HPDE6-E6E7 (cell line): ENCODE measurements at regions not wholly inside any gene's neighbourhood (a gene's known extent, or its start where the extent isn't known, plus 50 kb on each side); places are given as distances from the start of the nearest gene placed in this dataset.
A peak's percentile ranks its signal among the peaks of the same experiment; 100 is the strongest.

Experiments used
- DNase-seq: peaks from one replicate; pipeline ENCODE4 v3.0.0; 2011; ENCODE audit warnings: missing footprints; ENCODE audit errors: extremely low spot score

DNA sequence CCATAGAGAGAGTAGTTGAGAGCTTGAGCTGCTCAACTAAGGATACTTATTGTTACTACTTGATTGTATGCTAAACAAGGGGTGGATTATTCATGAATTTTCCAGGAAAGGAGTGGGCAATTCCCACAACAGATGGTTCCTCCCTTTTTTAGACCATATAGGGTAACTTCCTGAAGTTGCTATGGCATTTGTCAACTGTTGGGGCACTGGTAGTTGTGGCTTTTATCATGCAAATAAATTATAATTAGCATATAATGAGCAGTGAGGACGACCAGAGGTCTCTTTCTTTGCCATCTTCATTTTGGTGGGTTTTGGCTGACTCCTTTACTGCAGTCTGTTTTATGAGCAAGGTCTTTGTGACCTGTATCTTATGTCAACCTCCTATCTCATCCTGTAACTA lies 1403.5 kb upstream of the PABPC4L start:
- no peak for DNase-seq

DNA sequence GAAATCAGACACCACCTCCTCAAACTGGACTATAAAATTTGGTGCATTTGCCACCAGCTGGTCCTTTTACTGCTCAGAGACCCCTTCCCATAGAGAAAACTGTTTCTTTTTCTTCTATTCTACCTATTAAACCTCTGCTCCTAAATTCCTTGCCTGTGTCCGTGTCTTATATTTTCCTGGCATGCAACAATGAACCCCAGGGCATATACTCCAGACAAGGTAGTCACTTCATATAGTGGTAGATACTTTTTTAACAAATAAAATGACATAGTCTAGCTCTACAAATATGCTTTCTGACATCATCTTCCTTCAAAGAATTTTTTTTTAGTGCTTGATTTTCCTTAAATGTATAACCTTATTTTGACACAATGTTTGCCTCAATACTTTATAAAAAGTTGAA lies 1402.9 kb upstream of the PABPC4L start:
- no peak for DNase-seq

DNA sequence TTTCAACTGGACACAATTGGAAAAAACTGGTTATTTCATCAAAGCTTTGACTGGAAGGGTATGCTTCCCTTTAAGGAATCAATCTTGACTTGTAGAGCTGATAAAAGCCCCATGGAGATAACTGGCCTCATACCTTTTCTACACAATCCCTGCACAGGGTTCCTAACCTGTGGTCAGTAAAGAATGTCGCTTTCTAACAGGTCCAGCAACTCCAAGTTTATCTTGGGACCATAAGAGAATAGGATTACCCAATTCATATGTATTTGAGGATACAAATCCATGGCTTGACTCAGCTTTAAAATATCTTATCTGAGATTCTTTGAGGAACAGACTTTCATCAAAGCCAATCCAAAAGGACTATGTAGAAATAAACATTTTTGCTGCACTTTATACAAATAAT lies 1399.8 kb upstream of the PABPC4L start:
- DNase-seq, result no peak

DNA sequence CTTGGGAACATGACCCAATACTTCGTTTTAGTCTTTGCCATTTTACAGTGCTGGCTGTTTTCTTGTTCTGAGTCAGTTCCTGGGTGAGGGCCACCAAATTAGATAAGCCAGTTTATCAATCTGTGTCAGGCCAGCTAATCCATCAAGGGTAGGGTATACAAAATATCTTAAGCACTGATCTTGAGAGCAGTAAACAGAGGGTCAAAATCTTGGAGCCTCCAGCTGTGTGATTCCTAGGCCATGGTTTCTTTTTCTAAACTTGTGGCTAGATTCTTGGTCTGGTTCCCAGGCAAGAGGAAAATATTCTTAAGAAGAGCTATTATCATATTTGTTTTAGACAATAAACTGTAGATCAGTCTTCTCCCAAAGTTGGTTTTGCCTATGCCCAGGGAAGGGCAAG lies 1396.6 kb upstream of the PABPC4L start:
- no peak for DNase-seq

DNA sequence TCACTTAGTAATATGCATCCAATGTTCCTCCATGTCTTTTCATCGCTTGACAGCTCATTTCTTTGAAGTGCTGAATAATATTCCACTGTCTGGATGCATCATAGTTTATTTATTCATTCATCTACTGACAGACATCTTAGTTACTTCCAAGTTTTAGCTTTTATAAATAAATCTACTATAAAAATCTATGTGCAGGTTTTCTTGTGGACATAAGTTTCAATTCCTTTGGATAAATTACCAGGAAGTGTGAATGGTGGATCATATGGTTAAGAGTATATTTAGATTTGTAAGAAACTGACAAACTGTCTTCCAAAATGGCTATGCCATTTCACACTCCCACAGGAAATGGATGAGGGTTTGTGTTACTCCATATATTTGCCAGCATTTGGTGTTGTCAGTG lies 1392.9 kb upstream of the PABPC4L start:
- no peak for DNase-seq

DNA sequence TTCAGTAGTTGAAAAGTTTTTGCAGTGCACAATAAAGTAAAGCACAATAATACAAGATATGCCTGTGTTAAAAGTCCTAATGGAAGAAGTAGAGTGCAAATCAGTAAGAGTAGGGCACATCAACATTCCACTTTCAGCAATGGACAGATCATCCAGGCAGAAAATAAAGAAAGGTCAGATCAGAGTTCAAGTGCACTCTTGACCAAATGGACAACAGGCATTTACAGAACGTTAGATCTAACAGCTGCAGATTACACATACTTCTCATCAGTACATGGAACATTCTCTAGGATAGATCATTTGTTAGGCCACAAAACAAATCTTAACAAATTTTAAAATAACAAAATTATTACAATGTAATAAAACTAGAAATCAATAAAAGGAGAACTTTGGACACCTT lies 1373.5 kb upstream of the PABPC4L start:
- DNase-seq, result no peak

DNA sequence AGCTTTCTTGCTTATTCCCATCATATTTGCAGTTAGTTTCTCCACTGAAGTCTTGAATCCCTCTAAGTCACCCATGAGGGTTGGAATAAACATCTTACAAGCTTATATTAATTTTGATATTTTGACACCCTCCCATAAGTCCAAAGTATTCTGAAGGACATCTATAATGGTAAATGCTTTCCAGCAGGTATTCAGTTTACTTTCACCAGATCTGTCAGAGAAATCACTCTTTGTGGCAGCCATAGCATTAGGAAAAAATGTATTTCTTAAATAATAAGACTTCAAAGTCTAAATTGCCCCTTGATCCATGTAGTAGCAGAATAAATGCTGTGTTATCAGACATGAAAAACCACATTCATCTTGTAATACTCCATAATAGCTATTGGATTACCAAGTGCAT lies 1371.7 kb upstream of the PABPC4L start:
- no peak for DNase-seq

DNA sequence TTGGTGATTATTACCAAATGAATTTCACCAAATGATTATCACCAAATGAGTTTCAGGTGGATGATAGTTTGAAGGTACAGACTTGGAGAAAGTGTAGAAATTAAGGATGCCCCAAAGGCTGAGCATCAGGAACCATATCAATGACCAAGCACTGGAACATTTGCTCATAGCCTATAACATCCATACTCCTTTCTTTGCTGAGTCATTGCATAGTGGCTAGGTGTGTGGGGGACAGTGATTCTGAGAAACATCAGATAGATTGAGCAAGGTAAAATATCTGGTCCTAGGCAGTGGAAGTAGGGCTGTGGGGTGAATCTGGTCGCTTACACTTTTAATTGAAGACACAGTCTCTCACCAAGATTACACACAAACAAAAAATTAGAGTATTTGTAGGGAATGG lies 1362.5 kb upstream of the PABPC4L start:
- DNase-seq, result no peak

DNA sequence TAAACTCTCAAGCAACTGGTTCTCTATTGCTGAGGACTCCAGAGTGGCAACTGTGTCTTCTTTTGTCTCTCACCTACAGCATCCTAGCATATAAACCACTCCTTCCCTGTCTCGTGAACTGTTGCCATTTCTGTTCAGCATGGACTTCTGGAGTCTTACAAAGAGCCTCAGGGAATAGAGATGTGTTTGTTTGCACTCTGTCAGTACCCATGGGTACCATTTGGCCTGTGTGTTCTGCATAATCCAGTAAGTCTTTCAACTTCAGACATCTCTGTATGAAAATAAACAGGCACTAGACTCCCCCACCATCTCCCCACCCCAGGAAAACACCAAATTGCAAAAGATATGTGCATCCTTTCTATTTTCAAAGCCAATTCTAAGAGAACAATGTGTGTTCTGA lies 1351.6 kb upstream of the PABPC4L start:
- DNase-seq, result no peak

DNA sequence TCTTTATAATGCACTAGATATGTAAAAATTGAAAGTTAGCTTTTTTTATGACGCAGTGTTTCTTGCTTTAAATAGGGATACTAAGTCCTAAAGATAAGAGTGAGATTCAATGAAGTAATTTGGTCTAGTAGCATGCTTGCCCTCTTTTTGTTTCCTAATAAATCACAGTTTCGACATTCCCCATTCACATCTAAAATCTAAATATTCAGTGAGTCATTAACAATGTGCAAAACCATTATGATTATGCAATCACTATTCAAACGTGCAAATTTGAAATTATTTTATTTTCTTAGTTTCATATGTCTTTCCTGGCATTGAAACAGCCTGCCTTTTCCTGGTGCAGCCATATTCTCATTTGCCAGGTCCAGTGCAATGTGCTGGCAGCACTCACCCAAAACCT lies 1350.5 kb upstream of the PABPC4L start:
- DNase-seq, result no peak

DNA sequence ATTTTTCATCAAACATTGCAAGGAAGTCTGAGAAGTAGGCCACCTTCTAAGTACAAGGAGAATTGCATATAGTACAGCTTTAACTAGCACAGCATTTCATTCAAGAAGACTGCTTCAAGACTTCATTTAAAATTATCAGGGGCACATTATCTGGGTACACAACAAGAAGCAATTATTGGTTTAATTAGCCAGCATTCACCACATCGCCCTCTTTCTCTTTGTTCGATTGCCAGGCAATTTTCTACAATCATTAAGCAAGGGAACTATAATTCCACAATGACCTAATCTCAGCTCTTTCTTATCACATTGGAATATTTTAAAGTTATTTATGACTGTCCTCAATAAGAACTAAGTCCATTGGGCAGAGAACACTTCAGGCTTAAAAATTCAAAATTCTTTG lies 1347.1 kb upstream of the PABPC4L start:
- no peak for DNase-seq

DNA sequence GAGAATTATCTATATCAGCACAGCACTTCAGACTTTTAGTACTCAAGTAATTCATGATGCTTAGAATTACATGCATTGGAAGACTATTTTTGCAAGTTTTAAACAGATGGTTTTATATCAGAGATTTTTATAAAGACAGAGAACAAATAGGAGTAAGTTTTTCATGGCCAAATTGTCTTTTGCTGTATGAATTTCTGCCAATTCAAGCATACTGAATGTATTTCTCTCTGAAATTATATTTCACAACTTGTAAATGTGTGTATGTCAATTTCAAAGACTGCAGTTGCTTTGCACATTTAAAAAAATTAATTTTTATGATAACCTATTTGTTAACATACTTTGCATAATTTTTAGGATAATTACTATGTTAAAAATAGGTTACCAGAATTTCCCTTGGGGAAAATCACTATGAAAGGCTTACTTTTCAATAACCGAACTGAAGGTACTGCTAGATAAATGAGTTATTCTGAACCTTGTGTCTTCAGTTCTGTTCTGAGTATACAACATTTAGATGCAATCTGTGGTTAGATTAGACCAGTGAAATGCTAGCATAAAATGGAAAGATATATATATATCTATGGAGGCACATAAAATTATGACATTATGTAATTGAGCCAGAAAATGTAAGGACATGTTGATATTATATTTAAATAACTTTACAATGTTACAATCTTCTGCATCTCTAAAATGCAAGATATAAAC lies 1344.2 kb upstream of the PABPC4L start:
- no peak for DNase-seq

DNA sequence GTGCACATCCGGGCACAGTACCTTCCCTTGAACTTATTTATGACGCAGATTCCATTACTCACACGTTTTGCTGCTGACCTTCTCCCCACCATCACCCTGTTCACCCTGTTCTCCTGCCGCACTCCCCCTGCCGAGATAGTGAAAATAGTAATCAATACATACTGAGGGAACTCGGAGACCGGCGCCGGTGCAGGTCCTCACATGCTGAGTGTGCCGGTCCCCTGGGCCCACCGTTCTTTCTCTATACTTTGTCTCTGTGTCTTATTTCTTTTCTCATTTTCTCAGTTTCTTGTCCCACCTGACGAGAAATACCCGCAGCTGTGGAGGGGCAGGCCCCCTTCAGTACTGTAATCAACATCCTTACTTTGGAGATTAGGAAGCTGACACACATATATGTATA lies 1337.1 kb upstream of the PABPC4L start:
- no peak for DNase-seq

DNA sequence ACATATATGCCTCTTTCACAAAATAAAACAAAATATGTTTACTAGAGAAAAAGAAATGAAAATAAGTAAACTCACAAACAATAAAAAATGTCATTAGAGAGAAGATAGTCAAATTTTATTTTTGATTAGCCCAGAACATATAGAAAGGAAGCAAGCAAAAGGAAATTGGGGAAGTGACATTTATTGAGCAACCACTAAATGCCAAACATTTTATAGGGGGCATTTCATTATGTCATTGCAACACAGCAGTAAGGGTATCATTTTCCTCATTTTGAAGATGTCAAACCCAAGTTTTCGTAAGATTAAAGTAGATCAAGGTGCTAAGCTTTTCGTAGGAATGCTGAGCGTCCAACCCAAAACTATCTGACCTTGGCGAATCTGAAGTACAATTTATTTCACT lies 1331.5 kb upstream of the PABPC4L start:
- no peak for DNase-seq

DNA sequence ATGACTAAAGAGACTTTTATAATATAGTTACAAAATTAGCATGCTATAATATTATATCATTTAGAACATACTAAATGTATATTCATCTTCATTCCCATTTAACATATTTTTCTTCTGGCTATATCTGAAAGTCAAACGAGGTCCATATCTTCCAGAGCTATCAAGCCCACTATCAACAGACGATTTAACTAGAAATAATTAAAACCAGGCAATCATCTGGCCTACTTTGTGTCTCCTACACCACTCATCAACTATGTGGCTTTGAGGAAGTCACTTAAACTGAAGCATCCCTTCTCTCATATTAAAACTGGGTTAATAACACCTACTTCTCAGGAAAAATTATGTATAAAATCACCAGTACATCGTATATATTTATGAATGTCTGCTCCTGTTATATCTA lies 1330.5 kb upstream of the PABPC4L start:
- no peak for DNase-seq

DNA sequence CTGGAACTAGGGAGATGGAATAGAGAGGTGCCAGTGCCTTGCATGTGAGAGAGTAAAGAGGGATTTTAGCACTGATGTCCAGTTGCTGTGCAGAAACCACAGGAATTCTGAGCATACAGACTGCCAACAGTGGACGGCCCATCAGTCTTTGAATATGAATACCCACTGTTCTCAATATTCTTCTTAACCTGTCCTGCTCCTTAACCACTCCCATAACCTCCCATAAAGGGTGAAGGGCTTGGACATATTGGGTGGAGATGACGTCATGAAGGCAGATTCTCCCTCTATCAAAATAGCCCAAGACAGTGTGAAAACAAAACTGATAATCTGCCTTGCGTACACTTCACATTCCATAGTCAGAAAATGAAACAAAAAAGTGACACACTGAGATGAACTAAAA lies 1313.7 kb upstream of the PABPC4L start:
- DNase-seq, result no peak

DNA sequence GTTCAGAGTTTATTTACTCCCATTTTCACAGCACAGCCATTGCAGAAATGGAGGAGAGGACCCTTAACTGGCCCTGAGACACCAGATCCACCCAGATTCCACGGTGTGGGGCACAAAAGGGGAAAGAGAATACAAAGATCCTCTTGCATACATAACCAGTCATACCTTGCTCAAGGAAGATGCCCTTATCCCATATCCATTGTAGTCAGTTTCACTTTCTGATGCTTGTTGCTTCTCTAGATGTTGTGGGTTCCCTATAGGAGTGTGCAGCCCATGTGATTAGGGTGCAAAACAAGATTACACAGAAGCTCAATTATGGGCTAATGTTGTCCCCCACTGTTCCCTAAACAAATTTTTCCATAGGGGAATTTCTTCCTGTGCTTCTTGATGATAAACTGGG lies 1309.0 kb upstream of the PABPC4L start:
- no peak for DNase-seq

DNA sequence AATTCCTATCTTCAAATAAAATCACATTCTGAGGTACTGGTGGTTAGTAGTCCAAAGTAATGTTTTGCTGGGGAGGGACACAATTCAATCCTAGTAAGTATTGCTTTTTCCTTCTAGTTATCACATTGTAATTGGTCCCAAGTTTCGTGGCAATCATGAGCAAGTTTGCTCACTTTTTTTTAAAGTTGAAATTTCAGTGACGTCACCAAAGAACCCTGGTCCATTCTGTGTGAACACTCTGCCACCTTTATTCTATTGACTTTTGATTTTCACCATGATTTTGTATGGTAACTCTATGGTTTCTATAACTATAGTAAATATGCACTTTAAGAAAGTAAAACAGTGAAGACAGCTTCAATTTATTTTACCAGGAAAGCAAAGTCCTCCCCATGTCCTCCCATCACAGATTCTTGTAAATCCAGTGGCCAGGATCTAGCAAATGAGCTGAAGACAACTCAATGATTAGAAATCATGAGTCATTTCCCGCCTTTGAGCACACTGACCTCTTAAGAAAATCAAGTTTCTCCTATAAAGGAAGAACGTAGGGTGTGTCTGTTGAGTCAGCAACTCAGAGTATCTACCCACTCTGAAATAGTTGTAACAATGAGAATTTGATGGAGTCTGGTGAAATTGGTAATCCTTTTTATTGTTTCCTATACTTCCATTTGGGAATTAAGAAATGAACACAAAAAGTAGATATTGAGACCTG lies 1306.6 kb upstream of the PABPC4L start:
- peak; percentile 61 for DNase-seq

DNA sequence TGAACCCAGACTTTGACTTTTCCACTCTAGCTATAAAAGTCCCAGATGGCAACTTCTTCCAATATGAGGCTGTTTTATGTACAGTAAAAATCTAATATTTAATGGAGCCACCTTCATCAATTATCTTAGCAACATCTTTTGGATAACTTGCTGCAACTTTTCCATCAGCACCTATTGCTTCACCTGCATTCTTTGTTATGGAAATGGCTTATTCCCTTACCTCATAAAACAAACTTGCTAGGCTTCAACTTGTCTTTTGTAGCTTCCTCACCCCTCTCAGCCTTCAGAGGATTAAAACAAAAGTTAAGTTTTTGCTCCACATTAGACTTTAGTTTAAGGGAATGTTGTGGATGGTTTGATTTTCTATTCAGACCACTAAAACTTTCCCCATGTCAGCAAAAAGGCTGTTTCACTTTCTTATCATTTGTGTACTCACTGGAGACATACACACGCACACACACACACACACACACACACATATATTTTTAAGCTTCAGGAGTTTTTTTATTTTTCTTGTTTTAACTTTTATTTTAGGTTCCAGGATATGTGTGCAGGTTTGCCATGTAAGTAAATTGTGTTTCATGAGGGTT lies 1296.1 kb upstream of the PABPC4L start:
- no peak for DNase-seq

DNA sequence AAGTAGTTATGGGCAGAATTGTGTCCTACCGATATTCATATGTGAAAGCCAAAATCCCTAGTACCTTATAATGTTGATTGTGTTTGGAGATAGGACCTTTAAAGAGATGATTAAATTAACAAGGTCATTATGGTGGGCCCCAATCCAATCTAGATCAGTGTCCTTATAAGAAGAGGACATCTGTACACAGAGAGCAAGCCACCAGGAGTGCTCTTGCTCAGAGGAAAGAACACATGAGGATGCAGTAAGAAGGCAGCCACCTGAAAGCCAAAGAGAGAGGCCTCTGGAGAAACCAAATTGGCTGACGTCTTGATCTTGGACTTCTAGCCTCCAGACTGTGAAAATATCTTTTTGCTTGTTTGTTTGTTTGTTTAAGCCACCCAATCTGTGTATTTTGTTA lies 1290.8 kb upstream of the PABPC4L start:
- no peak for DNase-seq

DNA sequence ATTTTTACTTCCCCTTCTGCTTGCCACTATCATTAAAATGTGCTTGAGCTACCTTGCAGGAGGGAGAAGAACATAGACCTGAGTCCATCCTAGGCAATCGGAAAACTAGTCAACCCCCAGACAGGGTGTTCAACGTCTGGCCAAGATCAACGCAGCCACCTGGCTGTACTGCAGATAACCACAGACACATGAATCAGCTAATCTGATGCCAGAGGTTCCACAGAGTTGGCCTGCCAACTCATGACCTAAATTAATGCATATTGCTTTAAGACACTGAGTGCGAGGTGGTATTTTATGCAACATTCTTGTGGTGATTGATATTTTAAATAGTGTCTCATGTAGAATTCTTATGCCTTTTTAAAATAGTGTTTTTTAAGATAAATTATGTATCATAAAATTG lies 1283.8 kb upstream of the PABPC4L start:
- no peak for DNase-seq

DNA sequence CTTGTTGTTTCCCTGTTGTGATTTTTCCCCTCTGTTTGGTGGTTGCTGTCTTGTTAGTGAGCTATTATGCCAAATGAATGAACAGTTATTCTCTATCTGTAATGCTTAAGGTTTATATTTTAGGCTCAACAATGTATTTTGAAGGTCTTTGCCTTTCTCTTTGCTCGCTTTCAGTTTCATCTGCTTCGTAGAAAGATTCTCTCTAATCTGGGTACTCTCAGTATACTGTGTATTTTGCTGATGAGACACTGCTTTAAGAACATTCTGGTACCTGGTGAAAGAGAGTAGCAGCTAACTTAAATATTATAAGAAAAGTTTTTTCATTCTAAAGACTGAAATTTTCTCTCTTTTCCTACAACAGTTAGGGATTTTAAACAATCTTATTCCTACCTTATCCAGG lies 1274.7 kb upstream of the PABPC4L start:
- DNase-seq, result no peak

DNA sequence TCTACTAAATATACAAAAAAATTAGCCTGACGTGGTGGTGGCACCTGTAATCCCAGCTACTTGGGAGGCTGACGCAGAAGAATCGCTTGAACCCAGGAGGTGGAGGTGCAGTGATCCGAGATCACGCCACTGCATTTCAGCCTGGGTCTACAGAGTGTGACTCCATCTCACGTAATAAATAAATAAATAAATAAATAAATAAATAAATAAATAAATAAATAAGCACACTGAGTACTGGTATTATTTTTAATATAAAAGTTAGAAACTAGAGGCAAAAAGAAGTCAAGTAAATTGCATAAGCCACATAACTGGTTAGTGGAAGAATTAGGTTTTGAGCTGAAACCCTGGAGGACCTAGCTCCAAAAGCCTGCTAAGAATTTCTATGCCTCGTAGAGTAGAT lies 1262.7 kb upstream of the PABPC4L start:
- no peak for DNase-seq
